SK-N-MC (cell line): ENCODE measurements at regions not wholly inside any gene's neighbourhood (a gene's known extent, or its start where the extent isn't known, plus 50 kb on each side); places are given as distances from the start of the nearest gene placed in this dataset.
"Not testable (repeated sequence)": the region's sequence is repeated elsewhere in the genome, so short reads cannot be mapped to it uniquely, and the experiment has no call there.

Experiments used
- DNase-seq: peaks from one replicate; pipeline ENCODE4 v3.0.0-alpha.2; 2011; ENCODE audit warnings: low read depth, low spot score
- H3K27ac ChIP-seq: fragments of 200-600 bp; sonication (generic); 2 replicates; pipeline ENCODE4 v1.5.1; 2016; ENCODE audit warnings: mixed run types
- H3K36me3 ChIP-seq: fragments of 200-600 bp; sonication (generic); 2 replicates; pipeline ENCODE4 v1.6.1; 2017; ENCODE audit warnings: antibody characterized with exemption, low read length, mixed read lengths; ENCODE audit not compliant: insufficient read depth
- H3K4me3 ChIP-seq: fragments of 200-600 bp; sonication (generic); 2 replicates; pipeline ENCODE4 v1.5.1; 2016
- H3K9ac ChIP-seq: fragments of 200-600 bp; sonication (generic); 2 replicates; pipeline ENCODE4 v1.8.0; 2017; ENCODE audit warnings: mixed run types, mixed read lengths; ENCODE audit not compliant: insufficient read length
- H3K9me3 ChIP-seq: fragments of 200-600 bp; sonication (generic); 2 replicates; pipeline ENCODE4 v1.6.1; 2017; ENCODE audit warnings: low read depth, mild to moderate bottlenecking, antibody characterized with exemption, low read length, moderate library complexity, mixed read lengths
- EZH2 ChIP-seq: fragments of 200-600 bp; sonication (generic); IDR thresholded peaks from one replicate; pipeline ENCODE4 v1.6.1; 2017; ENCODE audit warnings: antibody characterized with exemption
- FOXP2 ChIP-seq: optimal IDR thresholded peaks from 2 replicates; pipeline ENCODE3; 2011; ENCODE audit warnings: mild to moderate bottlenecking, moderate library complexity; ENCODE audit not compliant: insufficient read depth; ENCODE audit errors: extremely low read length, control extremely low read depth
- POLR2AphosphoS5 ChIP-seq: IDR thresholded peaks from 2 replicates; pipeline ENCODE4 v1.6.1; 2012; ENCODE audit warnings: mild to moderate bottlenecking, low read depth, low read length, borderline replicate concordance

DNA sequence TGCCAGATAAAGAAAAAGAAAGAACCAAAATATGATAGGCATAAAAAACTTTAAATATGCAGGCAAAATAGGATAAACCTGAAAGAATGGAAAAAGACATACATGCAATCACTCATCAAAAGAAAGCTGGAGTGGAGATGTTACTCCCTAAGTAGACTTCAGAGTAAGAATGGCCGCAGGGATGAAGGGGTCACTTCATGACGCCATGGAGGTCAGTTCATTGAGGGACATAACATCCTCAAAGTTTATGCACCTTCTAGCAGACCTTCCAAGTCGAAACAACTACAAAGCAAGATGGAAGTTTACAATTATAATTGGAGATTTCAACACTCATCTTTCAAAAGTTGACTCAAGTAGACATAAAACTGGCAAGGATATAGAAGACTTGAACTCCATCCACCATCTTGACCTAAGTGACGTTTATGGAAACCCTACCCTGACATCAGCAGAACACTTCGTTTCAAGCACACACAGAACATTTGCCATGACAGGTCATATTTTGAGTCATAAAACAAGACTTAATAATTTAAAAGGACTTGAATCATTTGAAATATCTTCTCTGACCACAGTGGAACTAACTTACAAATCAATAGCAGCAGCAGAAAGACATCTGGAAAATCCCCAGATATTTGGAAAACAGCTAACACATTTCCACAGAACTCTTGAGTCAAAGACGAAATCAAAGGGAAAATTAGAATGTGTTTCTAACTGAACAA is 106.0 kb upstream of the LRPAP1 start:
- no peak for TF ChIP-seq FOXP2
- no peak for TF ChIP-seq POLR2AphosphoS5
- no peak for TF ChIP-seq EZH2
- Histone ChIP-seq H3K27ac (no peak overlapping the region), H3K36me3 (no peaks in the 10 kb centered on the region), H3K9me3 (no peaks in the 10 kb centered on the region), H3K9ac (no peak overlapping the region), H3K4me3 (no peak overlapping the region)
- DNase-seq: no peak

DNA sequence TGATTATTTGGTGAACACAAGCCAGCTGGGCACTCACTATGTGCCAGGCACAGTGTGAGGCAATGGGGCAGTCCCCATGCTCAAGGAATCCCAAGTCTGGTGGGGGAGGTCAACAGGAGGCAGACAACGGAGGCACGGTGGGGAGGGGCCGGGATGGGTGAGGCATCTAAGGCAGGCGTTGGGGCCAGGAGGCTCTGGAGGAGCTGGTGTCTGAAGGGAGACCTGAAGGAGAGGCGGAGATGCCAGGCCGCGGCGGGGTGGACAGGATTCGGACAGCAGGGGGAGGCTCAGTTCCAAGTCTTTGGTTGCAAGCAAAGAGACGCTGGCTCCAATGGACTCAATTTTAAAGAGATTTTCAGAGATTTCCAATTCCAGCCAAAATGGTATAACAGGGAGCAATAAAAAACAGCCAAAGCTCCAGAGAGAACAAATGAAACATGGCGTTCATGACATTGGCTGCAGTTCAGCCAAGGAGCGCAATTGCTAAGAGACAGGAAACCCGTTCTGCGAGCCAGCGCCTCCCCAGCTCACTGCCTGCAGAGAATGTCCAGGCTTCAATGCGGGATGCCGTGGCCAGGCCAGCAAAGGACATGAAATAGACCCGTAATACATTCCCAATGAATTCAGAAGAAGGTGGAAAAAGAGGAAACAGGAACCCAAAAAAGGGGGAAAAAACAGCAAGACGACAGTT is 105.2 kb upstream of the LRPAP1 start:
- H3K4me3 ChIP-seq: no peak overlapping the region
- H3K27ac ChIP-seq: no peak overlapping the region
- no peaks in the 10 kb centered on the region for H3K9me3 ChIP-seq
- H3K36me3 ChIP-seq: no peaks in the 10 kb centered on the region
- H3K9ac ChIP-seq: no peak overlapping the region
- TF ChIP-seq EZH2 (no peak), FOXP2 (no peak), POLR2AphosphoS5 (no peak)
- DNase-seq: no peak

DNA sequence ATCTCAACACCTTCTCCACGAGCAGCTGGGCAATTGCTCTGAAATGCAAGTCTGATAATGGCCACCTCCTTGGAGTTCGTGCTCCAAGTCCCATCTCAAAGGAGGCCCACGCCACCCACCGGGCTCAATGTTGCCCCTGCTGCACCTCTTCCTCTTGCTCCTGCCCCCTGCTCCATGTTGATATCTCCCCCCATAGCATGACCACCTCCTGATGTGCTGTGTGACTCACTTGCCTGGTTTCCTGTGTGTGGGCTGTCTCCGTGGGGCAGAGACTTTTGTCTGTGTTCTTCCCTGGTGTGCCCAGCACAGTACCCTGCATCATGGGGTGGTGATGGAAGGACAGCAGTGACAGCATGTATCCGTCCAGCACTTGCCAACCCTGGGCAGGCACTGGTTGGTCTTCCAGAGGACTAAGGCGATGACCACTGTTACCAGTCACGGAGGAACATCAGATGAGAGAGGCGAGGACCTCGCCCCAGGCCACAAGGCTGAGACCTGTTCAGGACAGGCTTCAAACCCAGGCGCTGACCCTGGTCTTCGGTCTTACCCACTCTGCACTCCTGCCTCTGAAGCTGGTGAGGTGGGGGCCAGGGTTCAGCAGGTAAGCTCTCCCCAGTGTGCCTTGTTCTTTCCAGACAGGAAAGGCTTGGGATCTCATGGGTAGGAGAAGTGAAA is 104.6 kb upstream of the LRPAP1 start:
- Histone ChIP-seq H3K36me3 (no peaks in the 10 kb centered on the region), H3K4me3 (no peak overlapping the region), H3K9me3 (no peaks in the 10 kb centered on the region), H3K27ac (no peak overlapping the region), H3K9ac (no peak overlapping the region)
- DNase-seq: no peak
- no peak for TF ChIP-seq POLR2AphosphoS5
- no peak for TF ChIP-seq EZH2
- TF ChIP-seq FOXP2: no peak

DNA sequence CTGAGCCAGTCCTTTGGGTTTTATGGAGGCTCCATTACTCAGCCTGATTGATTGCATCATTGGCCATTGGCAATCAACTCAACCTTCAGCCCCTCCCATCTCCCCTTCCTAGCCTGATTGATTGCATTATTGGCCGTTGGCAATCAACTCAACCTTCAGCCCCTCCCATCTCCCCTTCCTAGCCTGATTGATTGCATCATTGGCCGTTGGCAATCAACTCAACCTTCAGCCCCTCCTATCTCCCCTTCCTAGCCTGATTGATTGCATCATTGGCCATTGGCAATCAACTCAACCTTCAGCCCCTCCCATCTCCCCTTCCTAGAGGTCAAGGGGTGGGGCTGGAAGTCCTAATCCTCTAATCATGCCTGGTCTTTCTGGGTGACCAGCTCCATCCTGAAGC is 103.8 kb upstream of the LRPAP1 start:
- H3K4me3 ChIP-seq, DNase-seq, H3K27ac ChIP-seq, H3K9me3 ChIP-seq, H3K36me3 ChIP-seq, H3K9ac ChIP-seq: not testable (repeated sequence)

DNA sequence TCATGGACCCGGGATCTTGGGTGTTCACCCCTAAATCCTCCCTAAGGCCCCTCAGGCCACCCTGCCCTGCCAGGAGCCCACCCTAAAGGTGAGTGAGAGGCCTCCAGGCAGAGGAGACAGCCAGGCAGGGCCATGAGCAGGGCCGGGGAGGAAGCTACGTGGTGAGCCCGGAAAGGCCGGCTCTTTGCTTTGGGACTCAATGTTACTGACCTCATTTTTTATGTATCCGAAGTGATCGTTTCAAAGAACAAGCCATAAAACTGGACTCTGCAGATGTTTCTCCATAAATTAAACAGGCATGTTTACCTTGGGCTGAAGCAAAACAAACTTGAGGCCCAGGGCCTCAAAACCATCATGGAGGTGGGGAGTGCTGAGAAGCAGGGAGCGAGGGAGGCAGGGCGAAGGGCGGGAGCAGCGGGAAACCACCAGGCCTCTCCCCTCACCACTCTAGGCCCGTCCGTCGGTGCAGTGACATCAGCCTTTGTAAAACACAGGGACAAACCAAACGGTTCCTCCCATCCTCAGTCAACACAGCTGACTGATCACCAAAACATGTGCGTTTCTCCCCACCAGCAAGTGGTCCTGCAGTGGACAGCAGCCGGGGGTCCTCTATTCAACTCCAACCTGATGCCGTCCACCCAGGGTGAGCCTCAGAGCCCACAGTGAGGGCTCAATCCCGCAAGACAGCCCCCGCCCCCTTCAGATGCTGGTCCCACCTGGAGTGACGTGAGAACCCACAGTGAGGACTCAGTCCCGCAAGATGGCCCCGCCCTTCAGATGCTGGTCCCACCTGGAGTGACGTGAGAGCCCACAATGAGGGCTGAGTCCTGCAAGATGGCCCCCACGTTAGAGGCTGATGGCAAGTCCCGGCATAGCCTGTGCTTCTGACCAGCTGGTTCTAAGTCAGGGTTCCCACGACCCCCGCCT is 102.9 kb upstream of the LRPAP1 start:
- TF ChIP-seq EZH2: no peak
- TF ChIP-seq FOXP2: no peak
- no peak for TF ChIP-seq POLR2AphosphoS5
- no peak for DNase-seq
- H3K36me3 ChIP-seq: no peaks in the 10 kb centered on the region
- no peak overlapping the region for H3K4me3 ChIP-seq
- no peak overlapping the region for H3K9ac ChIP-seq
- H3K27ac ChIP-seq: no peak overlapping the region
- no peaks in the 10 kb centered on the region for H3K9me3 ChIP-seq

DNA sequence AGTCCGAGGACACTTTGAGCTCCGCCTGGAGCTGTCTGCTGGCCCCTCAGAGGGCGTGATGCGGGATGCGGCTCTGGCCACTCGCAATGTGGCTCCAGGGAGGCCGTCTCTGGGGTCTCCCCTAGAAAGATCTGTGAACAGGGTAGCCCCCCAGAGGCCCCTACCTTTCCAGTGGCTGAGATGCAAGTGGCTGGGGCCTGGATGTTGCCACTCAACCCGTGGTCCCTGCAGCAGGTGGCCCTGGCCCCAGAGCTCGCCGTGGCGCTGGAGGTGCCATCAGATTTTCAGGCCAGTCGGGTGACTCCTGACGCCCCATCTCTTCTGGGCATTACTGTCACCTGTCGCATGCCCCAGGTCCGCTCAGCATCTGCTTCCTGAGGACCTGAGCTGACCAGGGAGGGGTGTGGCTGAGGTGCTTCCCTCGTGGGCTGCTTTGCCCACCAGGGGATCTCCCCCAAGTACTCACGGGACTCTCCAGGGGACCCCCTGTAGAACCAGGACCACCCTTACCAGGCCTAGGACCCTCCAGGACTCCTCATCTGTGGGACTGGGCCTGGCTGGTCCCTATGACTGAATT is 102.1 kb upstream of the LRPAP1 start:
- no peak for TF ChIP-seq FOXP2
- TF ChIP-seq POLR2AphosphoS5: no peak
- no peak for TF ChIP-seq EZH2
- Histone ChIP-seq H3K4me3 (no peak overlapping the region), H3K9ac (no peak overlapping the region), H3K36me3 (no peaks in the 10 kb centered on the region), H3K27ac (no peak overlapping the region), H3K9me3 (no peaks in the 10 kb centered on the region)
- no peak for DNase-seq

DNA sequence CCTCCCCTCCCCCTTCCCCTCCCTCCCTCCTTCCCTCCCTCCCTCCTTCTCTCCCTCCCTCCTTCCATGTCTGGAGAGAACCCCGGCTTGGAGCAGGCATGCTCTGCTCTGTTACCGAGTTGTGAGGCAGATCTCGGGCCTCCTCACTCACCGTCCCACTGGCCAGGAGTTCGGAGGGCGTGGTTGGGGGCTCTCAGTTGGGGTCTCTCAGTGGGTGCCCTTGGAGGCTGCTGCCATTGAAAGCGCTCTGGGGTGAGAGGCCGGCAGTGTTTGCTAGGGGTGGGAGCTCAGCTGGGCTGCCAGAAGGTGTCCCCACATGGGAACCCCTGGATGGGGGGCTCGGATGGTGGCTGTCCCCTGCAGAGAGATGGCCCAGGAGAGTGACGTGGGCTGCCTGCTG is 101.1 kb upstream of the LRPAP1 start:
- not testable (repeated sequence) for DNase-seq, H3K9me3 ChIP-seq, H3K4me3 ChIP-seq, H3K9ac ChIP-seq, H3K36me3 ChIP-seq, H3K27ac ChIP-seq

DNA sequence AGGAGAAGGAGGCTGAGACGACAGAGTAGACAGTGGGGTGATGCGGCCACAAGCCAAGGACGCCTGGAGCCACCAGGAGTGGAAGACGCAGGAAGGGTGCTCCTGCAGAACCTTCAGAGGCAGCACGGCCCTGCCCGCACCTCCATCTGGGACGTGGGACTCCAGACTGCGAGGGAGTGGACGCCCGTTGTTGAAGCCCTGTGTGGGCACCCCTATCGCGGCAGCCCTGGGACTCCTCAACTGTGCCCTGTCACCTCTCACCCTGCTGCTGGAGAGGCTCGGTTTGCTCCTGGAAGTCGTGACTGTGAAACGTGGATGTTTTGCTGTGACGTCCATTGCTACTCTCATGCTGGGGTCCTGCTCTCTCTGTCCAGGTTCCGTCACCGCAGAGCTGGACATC is 100.6 kb upstream of the LRPAP1 start:
- H3K4me3 ChIP-seq, H3K27ac ChIP-seq, H3K9ac ChIP-seq, H3K9me3 ChIP-seq, H3K36me3 ChIP-seq, DNase-seq: not testable (repeated sequence)

DNA sequence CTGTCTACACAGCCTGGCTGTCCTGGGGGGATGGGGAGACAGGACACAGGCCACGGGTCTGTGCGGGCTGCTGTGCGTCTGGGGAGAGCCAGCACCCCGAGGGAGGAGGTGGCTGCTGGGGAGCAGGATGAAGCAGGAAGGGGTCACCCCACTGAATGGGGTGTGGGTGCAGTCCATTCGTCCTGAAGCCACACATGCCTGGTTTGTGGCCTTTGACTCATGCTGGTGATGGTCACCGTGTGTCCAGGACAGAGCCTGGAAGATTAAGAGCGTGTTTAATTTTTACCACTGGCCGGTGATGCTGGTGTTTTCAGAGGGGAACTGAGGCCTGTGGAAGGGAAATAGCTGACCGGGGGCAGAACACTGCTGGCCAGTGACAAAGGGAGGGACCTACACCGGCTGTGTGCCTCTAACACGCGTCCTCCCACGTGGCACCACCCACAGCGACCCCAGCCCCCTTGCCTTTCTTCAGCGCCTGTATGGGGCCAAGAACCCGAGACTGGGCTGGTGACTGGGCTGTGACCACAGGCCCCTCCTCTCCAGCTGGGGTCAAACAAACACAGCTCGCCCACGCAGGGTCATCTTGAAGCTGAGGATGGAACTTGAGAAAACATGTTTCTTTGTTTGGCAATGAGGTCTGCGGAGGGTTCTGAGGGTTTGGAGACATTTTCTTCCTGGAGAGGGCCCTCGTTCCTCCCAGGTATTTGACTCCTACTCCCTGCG is 99.5 kb upstream of the LRPAP1 start:
- H3K9me3 ChIP-seq, H3K4me3 ChIP-seq, DNase-seq, H3K9ac ChIP-seq, H3K27ac ChIP-seq, H3K36me3 ChIP-seq: not testable (repeated sequence)
